WTC11 (cell line): ENCODE measurements at regions not wholly inside any gene's neighbourhood (a gene's known extent, or its start where the extent isn't known, plus 50 kb on each side); places are given as distances from the start of the nearest gene placed in this dataset.

Source experiments
- ATAC-seq: fragments of 200-7000 bp; cut with Tn5 transposase; 2 replicates; pipeline ENCODE4 v1.10.0; 2021; ENCODE audit warnings: mild to moderate bottlenecking, moderate library complexity
- CTCF ChIA-PET: fragments of 300-600 bp; sonication (Branson Sonifier 250); formaldehyde crosslinking; loops from one replicate; lab custom pipeline; 2021; ENCODE audit warnings: antibody characterized with exemption; lab: Charles Lee
- POLR2A ChIA-PET: fragments of 350-600 bp; sonication (Branson Sonifier 250); formaldehyde crosslinking; loops from one replicate; lab custom pipeline; 2021; ENCODE audit warnings: antibody characterized with exemption; lab: Charles Lee
- DNase-seq: peaks from one replicate; pipeline ENCODE4 v3.0.0; 2021; ENCODE audit warnings: low spot score
- H3K27ac Mint-ChIP-seq: 2 replicates; pipeline ENCODE4 v1.8.0; 2021; ENCODE audit warnings: mixed read lengths
- H3K27me3 Mint-ChIP-seq: 2 replicates; pipeline ENCODE4 v1.8.0; 2021; ENCODE audit warnings: low read depth, mild to moderate bottlenecking, moderate library complexity, mixed read lengths
- H3K36me3 Mint-ChIP-seq: 2 replicates; pipeline ENCODE4 v1.8.0; 2021; ENCODE audit warnings: mixed read lengths
- H3K4me1 Mint-ChIP-seq: 2 replicates; pipeline ENCODE4 v1.8.0; 2022; ENCODE audit warnings: mixed read lengths
- H3K4me3 Mint-ChIP-seq: 2 replicates; pipeline ENCODE4 v1.8.0; 2021; ENCODE audit warnings: mild to moderate bottlenecking, moderate library complexity, mixed read lengths
- H3K9me3 Mint-ChIP-seq: 2 replicates; pipeline ENCODE4 v1.8.0; 2021; ENCODE audit warnings: mixed read lengths
- ATF2 ChIP-seq: sonication (generic); formaldehyde crosslinking; IDR thresholded peaks from 2 replicates; pipeline ENCODE4 v1.8.1; 2022; ENCODE audit warnings: low read depth, missing genetic modification reagents, borderline replicate concordance
- CBFB ChIP-seq: sonication (generic); formaldehyde crosslinking; IDR thresholded peaks from 2 replicates; pipeline ENCODE4 v1.8.1; 2022; ENCODE audit warnings: mild to moderate bottlenecking, low read depth, missing genetic modification reagents
- E2F1 ChIP-seq: sonication (generic); formaldehyde crosslinking; IDR thresholded peaks from 2 replicates; pipeline ENCODE4 v1.8.0; 2022; ENCODE audit warnings: mild to moderate bottlenecking, missing genetic modification reagents
- E2F4 ChIP-seq: sonication (generic); formaldehyde crosslinking; IDR thresholded peaks from 2 replicates; pipeline ENCODE4 v1.8.1; 2022; ENCODE audit warnings: low read depth, mild to moderate bottlenecking, moderate library complexity, missing genetic modification reagents, borderline replicate concordance
- ERG ChIP-seq: fragments of 250-450 bp; sonication (Bioruptor Pico); IDR thresholded peaks from 2 replicates; pipeline ENCODE4 v1.8.0; 2021; ENCODE audit warnings: mild to moderate bottlenecking
- FOXP1 ChIP-seq: sonication (generic); formaldehyde crosslinking; IDR thresholded peaks from 2 replicates; pipeline ENCODE4 v1.8.0; 2022; ENCODE audit warnings: missing genetic modification reagents, mild to moderate bottlenecking, moderate library complexity, borderline replicate concordance
- IRF1 ChIP-seq: sonication (generic); formaldehyde crosslinking; IDR thresholded peaks from 2 replicates; pipeline ENCODE4 v1.8.0; 2023; ENCODE audit warnings: missing genetic modification reagents
- IRF2 ChIP-seq: sonication (generic); formaldehyde crosslinking; IDR thresholded peaks from 2 replicates; pipeline ENCODE4 v1.8.0; 2022; ENCODE audit warnings: low read depth, missing genetic modification reagents, borderline replicate concordance
- MAX ChIP-seq: sonication (generic); formaldehyde crosslinking; IDR thresholded peaks from 2 replicates; pipeline ENCODE4 v1.8.0; 2022; ENCODE audit warnings: mild to moderate bottlenecking, missing genetic modification reagents
- NR2C2 ChIP-seq: sonication (generic); formaldehyde crosslinking; IDR thresholded peaks from 2 replicates; pipeline ENCODE4 v1.8.0; 2022; ENCODE audit warnings: mild to moderate bottlenecking, missing genetic modification reagents
- RORB ChIP-seq: fragments of 250-450 bp; sonication (Bioruptor Pico); IDR thresholded peaks from 2 replicates; pipeline ENCODE4 v1.9.0; 2021; ENCODE audit warnings: mild to moderate bottlenecking
- SMAD3 ChIP-seq: sonication (generic); formaldehyde crosslinking; IDR thresholded peaks from 2 replicates; pipeline ENCODE4 v1.8.0; 2022; ENCODE audit warnings: missing genetic modification reagents, mild to moderate bottlenecking, borderline replicate concordance
- TEAD4 ChIP-seq: sonication (generic); formaldehyde crosslinking; IDR thresholded peaks from 2 replicates; pipeline ENCODE4 v1.8.0; 2022; ENCODE audit warnings: mild to moderate bottlenecking, missing genetic modification reagents
- USF2 ChIP-seq: sonication (generic); formaldehyde crosslinking; IDR thresholded peaks from 2 replicates; pipeline ENCODE4 v1.8.1; 2023; ENCODE audit warnings: mild to moderate bottlenecking, missing genetic modification reagents, moderate library complexity
- ZBTB43 ChIP-seq: sonication (generic); formaldehyde crosslinking; IDR thresholded peaks from 2 replicates; pipeline ENCODE4 v1.8.1; 2023; ENCODE audit warnings: mild to moderate bottlenecking, missing genetic modification reagents
- ZNF138 ChIP-seq: sonication (generic); formaldehyde crosslinking; conservative IDR thresholded peaks from 2 replicates; pipeline ENCODE4 v1.8.1; 2022; ENCODE audit warnings: mild to moderate bottlenecking, moderate library complexity, missing genetic modification reagents
- ZNF416 ChIP-seq: fragments of 250-450 bp; sonication (Bioruptor Pico); IDR thresholded peaks from 2 replicates; pipeline ENCODE4 v1.9.0; 2021; ENCODE audit warnings: mild to moderate bottlenecking, inconsistent platforms
- ZNF425 ChIP-seq: fragments of 250-450 bp; sonication (Bioruptor Pico); conservative IDR thresholded peaks from 2 replicates; pipeline ENCODE4 v1.9.0; 2021; ENCODE audit warnings: mild to moderate bottlenecking
- ZNF671 ChIP-seq: fragments of 250-450 bp; sonication (Bioruptor Pico); IDR thresholded peaks from 2 replicates; pipeline ENCODE4 v1.8.0; 2021; ENCODE audit warnings: mild to moderate bottlenecking

- H3K4me1 Mint-ChIP-seq, result no peaks in the 10 kb centered on the region
- POLR2A ChIA-PET, result no interaction called here
- H3K36me3 Mint-ChIP-seq, result peaks cover 9% of the 10 kb centered on the region; the same call in 1 of the 2 replicates
- TF ChIP-seq E2F1 (CRISPR knock-in tag) (no peak), CBFB (CRISPR knock-in tag) (no peak), TEAD4 (CRISPR knock-in tag) (no peak), FOXP1 (no peak), ZNF138 (CRISPR knock-in tag) (no peak), MAX (CRISPR knock-in tag) (no peak), ZNF425 (no peak), USF2 (CRISPR knock-in tag) (no peak), IRF1 (no peak), SMAD3 (no peak), ZNF416 (CRISPR knock-in tag) (no peak), ATF2 (CRISPR knock-in tag) (no peak), RORB (CRISPR knock-in tag) (no peak), ERG (CRISPR knock-in tag) (no peak), ZNF671 (CRISPR knock-in tag) (no peak), E2F4 (CRISPR knock-in tag) (no peak), IRF2 (CRISPR knock-in tag) (no peak), NR2C2 (CRISPR knock-in tag) (no peak), ZBTB43 (no peak)
- no peaks in the 10 kb centered on the region for H3K27me3 Mint-ChIP-seq
- CTCF ChIA-PET, result interaction anchor here (0.7 kb wide), 1 partner anchor 320 kb away, joined by 3 read pairs; no protein-coding TSS in a partner anchor
- ATAC-seq, result no peak
- no peak for DNase-seq
- no peak overlapping the region for H3K4me3 Mint-ChIP-seq
- H3K27ac Mint-ChIP-seq, result no peak overlapping the region
- peaks cover 12% of the 10 kb centered on the region for H3K9me3 Mint-ChIP-seq
These were observed 396.9 kb upstream of the NRP1 start for GRCh38 chr10:33731322-33731721.
